Neural crest cell (in vitro differentiated cells): ENCODE measurements at regions not wholly inside any gene's neighbourhood (a gene's known extent, or its start where the extent isn't known, plus 50 kb on each side); places are given as distances from the start of the nearest gene placed in this dataset.

Source experiments
- DNase-seq: peaks from one replicate; pipeline ENCODE4 v3.0.0; 2021; ENCODE audit warnings: low read depth, mixed read lengths, low spot score
- H3K27ac Mint-ChIP-seq: one replicate; pipeline ENCODE4 v1.8.0; 2021; ENCODE audit warnings: mild to moderate bottlenecking, mixed read lengths; ENCODE audit not compliant: unreplicated experiment
- H3K27me3 Mint-ChIP-seq: 2 replicates; pipeline ENCODE4 v1.8.0; 2021; ENCODE audit warnings: low read depth, mild to moderate bottlenecking, mixed read lengths
- H3K36me3 Mint-ChIP-seq: 2 replicates; pipeline ENCODE4 v1.8.0; 2021; ENCODE audit warnings: low read depth, mild to moderate bottlenecking, mixed read lengths
- H3K4me1 Mint-ChIP-seq: 2 replicates; pipeline ENCODE4 v1.8.0; 2021; ENCODE audit warnings: mixed read lengths
- H3K4me3 Mint-ChIP-seq: one replicate; pipeline ENCODE4 v1.8.0; 2021; ENCODE audit warnings: mild to moderate bottlenecking, mixed read lengths
- H3K9me3 Mint-ChIP-seq: 2 replicates; pipeline ENCODE4 v1.8.0; 2021; ENCODE audit warnings: mixed read lengths
- TF ChIP-seq, protein P1 (sequence below): fragments of 200-600 bp; sonication (generic); conservative IDR thresholded peaks from 2 replicates; pipeline ENCODE4 v1.5.0; 2021; ENCODE audit warnings: antibody characterized with exemption, mild to moderate bottlenecking

DNA sequence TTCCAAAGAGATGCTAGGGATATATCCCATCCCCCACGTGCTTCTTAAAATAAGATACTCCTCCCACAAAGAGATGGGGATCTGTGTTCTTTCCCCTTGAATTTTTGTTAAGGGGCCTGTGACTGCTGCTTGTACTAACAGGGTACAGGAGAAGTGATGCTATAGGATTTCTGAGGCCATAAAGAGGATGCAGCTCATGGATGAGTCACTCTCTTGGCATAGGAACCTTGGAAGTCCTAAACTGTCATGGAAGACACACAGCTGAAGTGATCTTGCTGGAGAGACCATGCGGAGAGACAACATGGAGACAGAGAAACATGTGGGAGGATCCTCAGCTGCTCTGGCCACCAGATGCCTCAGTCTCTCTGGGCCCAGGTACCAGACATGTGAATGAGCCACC lies 157.2 kb downstream of the S1PR1 start:
- no peak overlapping the region for H3K4me3 Mint-ChIP-seq
- no peaks in the 10 kb centered on the region for H3K9me3 Mint-ChIP-seq
- TF ChIP-seq, protein P1, sequence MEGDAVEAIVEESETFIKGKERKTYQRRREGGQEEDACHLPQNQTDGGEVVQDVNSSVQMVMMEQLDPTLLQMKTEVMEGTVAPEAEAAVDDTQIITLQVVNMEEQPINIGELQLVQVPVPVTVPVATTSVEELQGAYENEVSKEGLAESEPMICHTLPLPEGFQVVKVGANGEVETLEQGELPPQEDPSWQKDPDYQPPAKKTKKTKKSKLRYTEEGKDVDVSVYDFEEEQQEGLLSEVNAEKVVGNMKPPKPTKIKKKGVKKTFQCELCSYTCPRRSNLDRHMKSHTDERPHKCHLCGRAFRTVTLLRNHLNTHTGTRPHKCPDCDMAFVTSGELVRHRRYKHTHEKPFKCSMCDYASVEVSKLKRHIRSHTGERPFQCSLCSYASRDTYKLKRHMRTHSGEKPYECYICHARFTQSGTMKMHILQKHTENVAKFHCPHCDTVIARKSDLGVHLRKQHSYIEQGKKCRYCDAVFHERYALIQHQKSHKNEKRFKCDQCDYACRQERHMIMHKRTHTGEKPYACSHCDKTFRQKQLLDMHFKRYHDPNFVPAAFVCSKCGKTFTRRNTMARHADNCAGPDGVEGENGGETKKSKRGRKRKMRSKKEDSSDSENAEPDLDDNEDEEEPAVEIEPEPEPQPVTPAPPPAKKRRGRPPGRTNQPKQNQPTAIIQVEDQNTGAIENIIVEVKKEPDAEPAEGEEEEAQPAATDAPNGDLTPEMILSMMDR: no peak
- no peaks in the 10 kb centered on the region for H3K27me3 Mint-ChIP-seq
- no peak overlapping the region for H3K27ac Mint-ChIP-seq
- peaks cover 6% of the 10 kb centered on the region for H3K4me1 Mint-ChIP-seq
- no peak for DNase-seq
- H3K36me3 Mint-ChIP-seq: no peaks in the 10 kb centered on the region

DNA sequence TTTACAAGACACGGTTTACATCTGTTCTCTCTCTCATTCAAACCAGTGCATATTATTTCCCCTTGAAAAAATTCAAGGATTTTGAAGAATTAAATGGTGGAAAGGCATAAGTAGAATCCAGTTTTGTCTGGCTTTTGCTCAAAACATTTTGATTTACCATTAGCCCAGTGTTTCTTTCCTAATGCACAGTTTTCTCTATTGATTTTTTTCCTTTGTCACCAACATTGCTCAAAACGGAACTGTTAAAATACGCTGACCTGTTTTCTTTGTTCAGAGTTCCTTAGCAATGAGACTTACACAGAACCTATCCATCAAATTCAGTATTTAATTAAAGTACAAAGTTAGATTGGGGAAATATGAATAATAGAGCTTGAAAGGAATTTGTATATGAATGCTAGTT lies 162.4 kb downstream of the S1PR1 start:
- H3K36me3 Mint-ChIP-seq: no peaks in the 10 kb centered on the region
- no peaks in the 10 kb centered on the region for H3K27me3 Mint-ChIP-seq
- peak overlapping the region; percentile 65 for H3K27ac Mint-ChIP-seq

DNA sequence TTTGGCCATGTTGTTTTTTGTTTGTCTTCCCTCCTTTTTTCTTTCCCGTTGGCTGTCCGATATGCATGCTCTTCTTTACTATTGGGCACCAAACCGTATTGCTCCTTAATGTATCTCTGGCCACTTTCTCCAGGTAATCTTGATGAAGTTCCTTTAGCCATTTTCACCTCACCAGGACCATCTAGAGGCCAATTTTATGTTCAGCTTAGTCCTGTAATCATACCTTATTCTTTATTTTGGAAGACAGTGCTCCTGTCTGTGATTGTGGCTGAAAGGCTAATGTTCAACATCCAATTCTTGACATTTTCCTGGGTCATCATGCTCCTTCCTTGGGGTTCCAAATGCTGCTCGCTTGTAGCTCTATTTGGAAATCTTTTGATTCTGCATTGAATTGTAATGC lies 169.5 kb downstream of the S1PR1 start:
- no peak overlapping the region for H3K4me3 Mint-ChIP-seq
- H3K27ac Mint-ChIP-seq: no peak overlapping the region
- no peaks in the 10 kb centered on the region for H3K9me3 Mint-ChIP-seq
- no peaks in the 10 kb centered on the region for H3K27me3 Mint-ChIP-seq
- peaks cover 2% of the 10 kb centered on the region for H3K36me3 Mint-ChIP-seq
- no peaks in the 10 kb centered on the region for H3K4me1 Mint-ChIP-seq
- DNase-seq: no peak
- TF ChIP-seq, protein P1: no peak

More for the DNA sequence above, 162.4 kb downstream of the S1PR1 start:
- Mint-ChIP-seq H3K9me3 (no peaks in the 10 kb centered on the region), H3K4me3 (no peak overlapping the region), H3K4me1 (peaks cover 13% of the 10 kb centered on the region)
- no peak for DNase-seq
- TF ChIP-seq, protein P1: no peak

DNA sequence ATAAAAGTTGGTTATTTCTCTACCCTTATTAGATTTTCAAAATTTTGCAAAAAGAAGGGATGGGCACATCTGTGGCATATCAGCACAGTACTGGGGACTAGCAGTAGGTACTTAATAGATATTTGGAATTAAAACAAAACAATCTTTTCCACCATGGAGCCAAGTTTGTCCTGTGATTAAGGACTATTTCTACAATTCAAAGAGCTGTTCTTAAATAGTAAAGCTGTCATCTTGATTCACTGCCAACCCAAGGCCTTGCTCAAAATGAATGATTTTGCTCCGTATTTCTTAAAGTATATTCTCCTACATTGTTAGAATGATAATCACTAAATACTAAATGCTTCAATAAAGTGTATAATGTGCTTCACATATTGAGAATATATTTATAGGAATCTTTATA lies 169.9 kb downstream of the S1PR1 start:
- H3K4me1 Mint-ChIP-seq: no peaks in the 10 kb centered on the region
- H3K27ac Mint-ChIP-seq: no peak overlapping the region
- TF ChIP-seq, protein P1: no peak
- no peak overlapping the region for H3K4me3 Mint-ChIP-seq
- peaks cover 2% of the 10 kb centered on the region for H3K36me3 Mint-ChIP-seq
- H3K9me3 Mint-ChIP-seq: no peaks in the 10 kb centered on the region
- no peak for DNase-seq
- no peaks in the 10 kb centered on the region for H3K27me3 Mint-ChIP-seq

DNA sequence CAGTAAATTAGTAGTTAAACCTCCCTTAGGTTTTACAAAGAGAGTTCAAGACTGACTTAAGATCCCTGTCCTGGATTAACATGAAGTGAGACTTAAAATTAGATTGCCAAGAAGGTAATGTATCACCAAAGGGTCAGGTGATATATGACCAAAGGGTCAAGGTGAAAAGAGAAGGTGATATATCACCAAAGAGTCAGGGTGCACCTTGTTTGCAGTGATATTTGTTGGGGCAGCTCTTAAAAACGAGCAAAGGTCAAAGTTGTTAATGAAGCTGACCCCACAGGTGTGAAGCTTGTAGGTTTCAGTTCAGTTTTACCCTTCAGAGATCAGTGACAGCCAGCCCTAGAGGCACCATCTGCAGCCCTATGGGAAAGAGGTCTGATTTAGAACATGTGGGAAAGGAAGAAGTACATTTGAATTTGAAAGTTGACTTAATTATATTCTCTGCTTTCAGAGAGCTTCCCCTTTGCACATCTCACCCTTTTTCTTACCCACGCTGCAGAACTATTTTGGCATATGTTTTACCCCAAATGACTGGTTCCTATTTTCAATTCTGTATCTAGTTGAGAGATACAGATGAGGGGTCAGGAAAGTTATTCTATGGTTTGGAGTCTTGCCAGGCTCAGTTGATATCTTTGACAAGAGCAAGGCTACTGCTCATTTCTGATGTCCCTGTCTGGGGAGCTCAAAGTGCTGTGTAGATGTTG lies 170.8 kb downstream of the S1PR1 start:
- no peak overlapping the region for H3K4me3 Mint-ChIP-seq
- no peaks in the 10 kb centered on the region for H3K4me1 Mint-ChIP-seq

More for the DNA sequence above, 170.8 kb downstream of the S1PR1 start:
- no peak overlapping the region for H3K27ac Mint-ChIP-seq
- TF ChIP-seq, protein P1: no peak
- H3K27me3 Mint-ChIP-seq: no peaks in the 10 kb centered on the region
- H3K36me3 Mint-ChIP-seq: peaks cover 2% of the 10 kb centered on the region
- no peak for DNase-seq
- no peaks in the 10 kb centered on the region for H3K9me3 Mint-ChIP-seq
